ENCODE measurements at regions not wholly inside any gene's neighbourhood (a gene's known extent, or its start where the extent isn't known, plus 50 kb on each side); places are given as distances from the start of the nearest gene placed in this dataset.
"Not testable (repeated sequence)": the region's sequence is repeated elsewhere in the genome, so short reads cannot be mapped to it uniquely, and the experiment has no call there.

DNA sequence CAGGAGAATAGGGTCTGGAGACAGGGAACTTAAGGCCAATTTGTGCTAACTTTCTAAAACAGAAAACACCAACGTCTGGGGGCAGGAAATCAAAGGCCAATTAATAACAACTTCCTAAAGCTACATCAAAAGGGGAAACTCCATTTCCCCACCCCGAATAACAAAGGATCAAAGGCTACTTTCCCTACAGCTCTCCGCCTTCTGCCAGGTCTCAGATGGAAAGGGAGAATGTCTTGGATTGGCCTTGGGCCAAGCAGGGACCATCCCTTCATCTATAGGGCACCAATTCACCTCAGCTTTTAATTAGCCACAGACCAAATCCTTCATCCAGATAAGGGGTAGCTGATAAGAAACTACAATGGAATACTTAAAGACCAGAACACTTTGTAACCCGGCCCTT lies 116.9 kb upstream of the ZKSCAN2 start:
- Histone ChIP-seq H3K27me3 (ENCODE audit: insufficient read depth, low read length) (no peaks in the 10 kb centered on the region), H3K9ac (ENCODE audit: low read depth, low read length) (no peak overlapping the region), H3K4me3 (ENCODE audit: low read length) (no peak overlapping the region), H3K27ac (ENCODE audit: low read length) (no peak overlapping the region), H3K4me1 (ENCODE audit: insufficient read depth, low read length) (peaks cover 4% of the 10 kb centered on the region; the same call in 1 of the 2 replicates), H3K9me3 (ENCODE audit: insufficient read depth, low read depth, low read length) (peaks cover 3% of the 10 kb centered on the region; the same call in 1 of the 2 replicates), H3K36me3 (ENCODE audit: insufficient read depth, low read depth, low read length) (no peaks in the 10 kb centered on the region)

GRCh38 chr16:25372716-25373115 lies 115.1 kb upstream of the ZKSCAN2 start:
- Histone ChIP-seq H3K36me3 (ENCODE audit: insufficient read depth, low read depth, low read length) (no peaks in the 10 kb centered on the region), H3K4me3 (ENCODE audit: low read length) (no peak overlapping the region), H3K9me3 (ENCODE audit: insufficient read depth, low read depth, low read length) (no peaks in the 10 kb centered on the region), H3K4me1 (ENCODE audit: insufficient read depth, low read length) (peaks cover 4% of the 10 kb centered on the region; the same call in 1 of the 2 replicates), H3K27ac (ENCODE audit: low read length) (no peak overlapping the region), H3K9ac (ENCODE audit: low read depth, low read length) (no peak overlapping the region), H3K27me3 (ENCODE audit: insufficient read depth, low read length) (no peaks in the 10 kb centered on the region)

- Histone ChIP-seq H3K4me1 (ENCODE audit: insufficient read depth, low read length) (peaks cover 4% of the 10 kb centered on the region; the same call in 1 of the 2 replicates), H3K36me3 (ENCODE audit: insufficient read depth, low read depth, low read length) (no peaks in the 10 kb centered on the region), H3K27ac (ENCODE audit: low read length) (no peak overlapping the region), H3K9me3 (ENCODE audit: insufficient read depth, low read depth, low read length) (no peaks in the 10 kb centered on the region), H3K9ac (ENCODE audit: low read depth, low read length) (no peak overlapping the region), H3K4me3 (ENCODE audit: low read length) (no peak overlapping the region), H3K27me3 (ENCODE audit: insufficient read depth, low read length) (no peaks in the 10 kb centered on the region)
These were observed 113.7 kb upstream of the ZKSCAN2 start for GRCh38 chr16:25371342-25371741.

- H3K4me1 ChIP-seq (ENCODE audit: insufficient read depth, low read length) = peaks cover 4% of the 10 kb centered on the region; the same call in 1 of the 2 replicates
- H3K4me3 ChIP-seq (ENCODE audit: low read length) = no peak overlapping the region
- no peaks in the 10 kb centered on the region for H3K27me3 ChIP-seq (ENCODE audit: insufficient read depth, low read length)
- no peaks in the 10 kb centered on the region for H3K9me3 ChIP-seq (ENCODE audit: insufficient read depth, low read depth, low read length)
- H3K27ac ChIP-seq (ENCODE audit: low read length) = no peak overlapping the region
- no peak overlapping the region for H3K9ac ChIP-seq (ENCODE audit: low read depth, low read length)
- H3K36me3 ChIP-seq (ENCODE audit: insufficient read depth, low read depth, low read length) = no peaks in the 10 kb centered on the region
These were observed 112.9 kb upstream of the ZKSCAN2 start for GRCh38 chr16:25370541-25370940.

- Histone ChIP-seq H3K36me3 (ENCODE audit: insufficient read depth, low read depth, low read length) (no peaks in the 10 kb centered on the region), H3K4me1 (ENCODE audit: insufficient read depth, low read length) (0 out of 2 replicates have a peak, but pooled peaks cover under 1% of the 10 kb centered on the region), H3K27me3 (ENCODE audit: insufficient read depth, low read length) (no peaks in the 10 kb centered on the region), H3K27ac (ENCODE audit: low read length) (no peak overlapping the region), H3K9me3 (ENCODE audit: insufficient read depth, low read depth, low read length) (no peaks in the 10 kb centered on the region), H3K4me3 (ENCODE audit: low read length) (no peak overlapping the region), H3K9ac (ENCODE audit: low read depth, low read length) (no peak overlapping the region)
These were observed 110.3 kb upstream of the ZKSCAN2 start for GRCh38 chr16:25367773-25368524.

DNA sequence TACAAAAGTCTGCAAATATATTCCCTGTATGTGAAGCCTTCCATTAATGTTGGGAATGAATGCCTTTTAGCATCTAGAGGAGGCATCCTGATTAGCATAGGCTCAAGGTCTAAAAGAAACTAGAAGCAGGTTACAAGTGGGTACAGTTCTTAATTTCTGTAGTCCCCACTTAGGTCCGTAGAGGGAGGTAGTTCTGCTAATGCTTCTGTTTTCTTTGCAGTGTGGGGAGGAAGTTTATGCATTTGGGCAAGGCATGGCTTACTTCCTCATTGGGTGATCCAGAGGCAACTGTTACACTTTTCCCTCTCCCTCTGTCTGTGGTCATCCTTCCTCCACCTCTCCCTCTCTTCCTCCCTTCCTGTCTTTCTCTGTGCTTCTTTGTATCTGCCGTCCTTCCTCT lies 108.4 kb upstream of the ZKSCAN2 start:
- Histone ChIP-seq H3K9ac (ENCODE audit: low read depth, low read length) (no peak overlapping the region), H3K9me3 (ENCODE audit: insufficient read depth, low read depth, low read length) (no peaks in the 10 kb centered on the region), H3K27ac (ENCODE audit: low read length) (no peak overlapping the region)

DNA sequence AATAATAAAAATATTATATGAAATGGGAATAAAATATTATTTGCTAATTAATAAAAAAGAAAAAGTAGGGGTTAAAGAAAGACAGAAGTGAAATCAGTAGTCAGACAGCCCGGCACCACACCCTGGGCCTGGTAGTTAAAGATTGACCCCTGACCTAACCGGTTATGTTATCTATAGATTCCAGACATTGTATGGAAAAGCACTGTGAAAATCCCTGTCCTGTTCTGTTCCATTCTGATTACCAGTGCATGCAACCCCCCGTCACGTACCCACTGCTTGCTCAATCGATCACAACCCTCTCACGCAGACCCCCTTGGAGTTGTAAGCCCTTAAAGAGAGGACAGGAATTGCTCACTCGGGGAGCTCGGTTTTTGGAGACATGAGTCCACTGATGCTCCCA lies 101.9 kb upstream of the ZKSCAN2 start:
- not testable (repeated sequence) for H3K27me3 ChIP-seq (ENCODE audit: insufficient read depth, low read length); H3K36me3 ChIP-seq (ENCODE audit: insufficient read depth, low read depth, low read length); H3K4me3 ChIP-seq (ENCODE audit: low read length); H3K27ac ChIP-seq (ENCODE audit: low read length); H3K9me3 ChIP-seq (ENCODE audit: insufficient read depth, low read depth, low read length); H3K9ac ChIP-seq (ENCODE audit: low read depth, low read length); H3K4me1 ChIP-seq (ENCODE audit: insufficient read depth, low read length)

More for the DNA sequence above, 108.4 kb upstream of the ZKSCAN2 start:
- Histone ChIP-seq H3K36me3 (ENCODE audit: insufficient read depth, low read depth, low read length) (no peaks in the 10 kb centered on the region), H3K27me3 (ENCODE audit: insufficient read depth, low read length) (no peaks in the 10 kb centered on the region), H3K4me1 (ENCODE audit: insufficient read depth, low read length) (no peaks in the 10 kb centered on the region), H3K4me3 (ENCODE audit: low read length) (no peak overlapping the region)

GRCh38 chr16:25344006-25344405 lies 86.4 kb upstream of the ZKSCAN2 start:
- Histone ChIP-seq H3K27me3 (ENCODE audit: insufficient read depth, low read length) (no peaks in the 10 kb centered on the region), H3K4me1 (ENCODE audit: insufficient read depth, low read length) (no peaks in the 10 kb centered on the region), H3K9ac (ENCODE audit: low read depth, low read length) (no peak overlapping the region), H3K36me3 (ENCODE audit: insufficient read depth, low read depth, low read length) (no peaks in the 10 kb centered on the region), H3K27ac (ENCODE audit: low read length) (no peak overlapping the region), H3K4me3 (ENCODE audit: low read length) (no peak overlapping the region), H3K9me3 (ENCODE audit: insufficient read depth, low read depth, low read length) (no peaks in the 10 kb centered on the region)

- Histone ChIP-seq H3K9ac (ENCODE audit: low read depth, low read length) (no peak overlapping the region), H3K9me3 (ENCODE audit: insufficient read depth, low read depth, low read length) (no peaks in the 10 kb centered on the region), H3K4me3 (ENCODE audit: low read length) (no peak overlapping the region), H3K27me3 (ENCODE audit: insufficient read depth, low read length) (no peaks in the 10 kb centered on the region), H3K36me3 (ENCODE audit: insufficient read depth, low read depth, low read length) (no peaks in the 10 kb centered on the region), H3K27ac (ENCODE audit: low read length) (no peak overlapping the region), H3K4me1 (ENCODE audit: insufficient read depth, low read length) (no peaks in the 10 kb centered on the region)
These were observed 83.3 kb upstream of the ZKSCAN2 start for GRCh38 chr16:25340973-25341372.

GRCh38 chr16:25317732-25318316 lies 60.2 kb upstream of the ZKSCAN2 start:
- no peaks in the 10 kb centered on the region for H3K36me3 ChIP-seq (ENCODE audit: insufficient read depth, low read depth, low read length)
- H3K27ac ChIP-seq (ENCODE audit: low read length) = no peak overlapping the region
- no peaks in the 10 kb centered on the region for H3K27me3 ChIP-seq (ENCODE audit: insufficient read depth, low read length)
- peak overlapping the region; percentile 21; the same call in 1 of the 2 replicates for H3K4me3 ChIP-seq (ENCODE audit: low read length)
- H3K9me3 ChIP-seq (ENCODE audit: insufficient read depth, low read depth, low read length) = no peaks in the 10 kb centered on the region
- H3K9ac ChIP-seq (ENCODE audit: low read depth, low read length) = no peak overlapping the region
- peaks cover 9% of the 10 kb centered on the region; the same call in 1 of the 2 replicates for H3K4me1 ChIP-seq (ENCODE audit: insufficient read depth, low read length)

DNA sequence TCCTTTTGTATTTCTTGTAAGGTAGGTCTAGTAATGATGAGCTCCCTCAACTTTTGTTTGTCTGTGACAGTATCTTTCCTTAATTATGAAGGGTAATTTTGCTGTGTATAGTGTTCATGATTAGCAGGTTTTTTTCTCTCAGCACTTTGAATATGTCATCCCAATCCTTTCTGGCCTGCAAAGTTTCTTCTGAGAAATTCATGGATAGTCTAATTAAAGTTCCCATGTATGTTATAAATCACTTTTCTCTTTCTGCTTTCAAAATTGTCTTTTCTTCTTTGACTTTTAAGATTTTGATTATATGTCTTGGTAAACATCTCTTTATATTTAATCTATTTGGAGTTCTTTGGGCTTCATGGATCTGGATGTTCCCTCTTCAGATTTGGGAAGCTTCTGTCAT lies 54.3 kb upstream of the ZKSCAN2 start:
- H3K4me1 ChIP-seq (ENCODE audit: insufficient read depth, low read length) = no peaks in the 10 kb centered on the region
- H3K4me3 ChIP-seq (ENCODE audit: low read length) = no peak overlapping the region
- no peak overlapping the region for H3K9ac ChIP-seq (ENCODE audit: low read depth, low read length)
- H3K9me3 ChIP-seq (ENCODE audit: insufficient read depth, low read depth, low read length) = peaks cover 14% of the 10 kb centered on the region; the same call in 1 of the 2 replicates
- no peaks in the 10 kb centered on the region for H3K27me3 ChIP-seq (ENCODE audit: insufficient read depth, low read length)
- H3K36me3 ChIP-seq (ENCODE audit: insufficient read depth, low read depth, low read length) = no peaks in the 10 kb centered on the region
- no peak overlapping the region for H3K27ac ChIP-seq (ENCODE audit: low read length)

- Histone ChIP-seq H3K4me1 (ENCODE audit: insufficient read depth, low read length) (no peaks in the 10 kb centered on the region), H3K9me3 (ENCODE audit: insufficient read depth, low read depth, low read length) (peaks cover 14% of the 10 kb centered on the region; the same call in 1 of the 2 replicates), H3K27me3 (ENCODE audit: insufficient read depth, low read length) (no peaks in the 10 kb centered on the region), H3K36me3 (ENCODE audit: insufficient read depth, low read depth, low read length) (no peaks in the 10 kb centered on the region), H3K4me3 (ENCODE audit: low read length) (no peak overlapping the region), H3K9ac (ENCODE audit: low read depth, low read length) (no peak overlapping the region), H3K27ac (ENCODE audit: low read length) (no peak overlapping the region)
These were observed 53.4 kb upstream of the ZKSCAN2 start for GRCh38 chr16:25311039-25311438.

Measured in iPS-20b (cell line).